LNCaP clone FGC (cell line): ENCODE measurements at regions not wholly inside any gene's neighbourhood (a gene's known extent, or its start where the extent isn't known, plus 50 kb on each side); places are given as distances from the start of the nearest gene placed in this dataset.

Experiments used
- DNase-seq: peaks from one replicate; pipeline ENCODE4 v3.0.0-alpha.2; 2011; ENCODE audit warnings: low read depth
- H3K4me3 ChIP-seq: 2 replicates; pipeline ENCODE4 v1.5.1; 2011; ENCODE audit warnings: mild to moderate bottlenecking, low read depth, low read length, control low read depth
- TF ChIP-seq, protein P1 (sequence below): IDR thresholded peaks from 2 replicates; pipeline ENCODE4 v1.5.1; 2012; ENCODE audit warnings: mild to moderate bottlenecking; ENCODE audit not compliant: control insufficient read depth, insufficient read depth; ENCODE audit errors: extremely low read depth

DNA sequence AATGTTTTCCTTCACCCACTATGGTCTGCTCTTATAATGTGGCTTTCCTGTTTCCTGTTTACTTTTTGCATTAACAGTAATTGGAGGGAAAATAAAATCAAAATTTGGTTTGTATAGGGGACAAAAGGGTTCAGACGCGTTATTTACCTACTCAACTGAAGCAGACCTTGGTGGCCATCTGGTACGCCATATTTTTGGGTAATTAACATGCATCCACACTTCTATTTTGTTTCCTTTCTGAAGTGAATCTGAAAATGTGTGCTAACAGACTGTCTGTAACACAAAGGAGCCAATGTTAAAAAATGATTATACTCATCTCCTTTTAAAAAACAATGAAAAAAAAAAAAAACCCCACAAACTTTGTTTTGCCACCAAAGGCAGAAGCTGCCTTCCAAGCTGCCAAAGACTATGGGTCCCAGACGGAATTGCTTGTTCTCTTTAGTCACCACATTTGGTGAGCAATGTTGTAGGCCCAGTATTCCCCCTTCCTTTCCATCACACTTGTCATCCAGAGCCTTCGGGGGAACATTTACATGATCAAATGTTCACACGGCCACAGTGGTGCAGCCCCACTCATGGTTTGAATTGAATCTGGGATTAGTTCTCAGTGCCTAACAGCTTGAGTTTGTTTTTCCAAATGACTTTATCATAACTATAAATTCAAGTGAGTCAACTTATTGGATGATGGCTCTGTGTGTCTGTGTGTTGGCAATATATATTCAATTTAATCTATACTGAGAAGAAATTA lies 323.7 kb upstream of the CD180 start:
- DNase-seq = no peak
- H3K4me3 ChIP-seq = no peak overlapping the region
- TF ChIP-seq, protein P1, sequence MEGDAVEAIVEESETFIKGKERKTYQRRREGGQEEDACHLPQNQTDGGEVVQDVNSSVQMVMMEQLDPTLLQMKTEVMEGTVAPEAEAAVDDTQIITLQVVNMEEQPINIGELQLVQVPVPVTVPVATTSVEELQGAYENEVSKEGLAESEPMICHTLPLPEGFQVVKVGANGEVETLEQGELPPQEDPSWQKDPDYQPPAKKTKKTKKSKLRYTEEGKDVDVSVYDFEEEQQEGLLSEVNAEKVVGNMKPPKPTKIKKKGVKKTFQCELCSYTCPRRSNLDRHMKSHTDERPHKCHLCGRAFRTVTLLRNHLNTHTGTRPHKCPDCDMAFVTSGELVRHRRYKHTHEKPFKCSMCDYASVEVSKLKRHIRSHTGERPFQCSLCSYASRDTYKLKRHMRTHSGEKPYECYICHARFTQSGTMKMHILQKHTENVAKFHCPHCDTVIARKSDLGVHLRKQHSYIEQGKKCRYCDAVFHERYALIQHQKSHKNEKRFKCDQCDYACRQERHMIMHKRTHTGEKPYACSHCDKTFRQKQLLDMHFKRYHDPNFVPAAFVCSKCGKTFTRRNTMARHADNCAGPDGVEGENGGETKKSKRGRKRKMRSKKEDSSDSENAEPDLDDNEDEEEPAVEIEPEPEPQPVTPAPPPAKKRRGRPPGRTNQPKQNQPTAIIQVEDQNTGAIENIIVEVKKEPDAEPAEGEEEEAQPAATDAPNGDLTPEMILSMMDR = no peak

DNA sequence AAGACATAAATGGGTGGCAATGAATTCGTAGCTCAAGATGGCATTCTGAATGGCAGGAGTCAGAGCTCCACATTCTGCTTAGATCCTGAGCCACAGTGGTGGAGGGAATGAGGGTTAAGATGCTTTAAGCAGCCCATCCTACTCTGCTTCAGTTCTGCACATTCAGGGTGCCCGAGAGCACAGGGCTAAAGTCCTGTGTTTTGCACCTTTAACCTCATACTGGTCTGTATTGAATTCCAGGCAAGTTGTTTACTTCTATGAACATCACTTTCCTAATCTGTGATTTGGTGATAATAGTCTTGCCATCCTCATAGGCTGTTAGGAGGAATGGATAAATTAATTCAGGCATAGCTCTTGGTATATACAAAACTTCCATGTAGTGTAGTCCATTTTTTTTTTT lies 321.6 kb upstream of the CD180 start:
- no peak for DNase-seq
- TF ChIP-seq, protein P1 = no peak
- no peak overlapping the region for H3K4me3 ChIP-seq

DNA sequence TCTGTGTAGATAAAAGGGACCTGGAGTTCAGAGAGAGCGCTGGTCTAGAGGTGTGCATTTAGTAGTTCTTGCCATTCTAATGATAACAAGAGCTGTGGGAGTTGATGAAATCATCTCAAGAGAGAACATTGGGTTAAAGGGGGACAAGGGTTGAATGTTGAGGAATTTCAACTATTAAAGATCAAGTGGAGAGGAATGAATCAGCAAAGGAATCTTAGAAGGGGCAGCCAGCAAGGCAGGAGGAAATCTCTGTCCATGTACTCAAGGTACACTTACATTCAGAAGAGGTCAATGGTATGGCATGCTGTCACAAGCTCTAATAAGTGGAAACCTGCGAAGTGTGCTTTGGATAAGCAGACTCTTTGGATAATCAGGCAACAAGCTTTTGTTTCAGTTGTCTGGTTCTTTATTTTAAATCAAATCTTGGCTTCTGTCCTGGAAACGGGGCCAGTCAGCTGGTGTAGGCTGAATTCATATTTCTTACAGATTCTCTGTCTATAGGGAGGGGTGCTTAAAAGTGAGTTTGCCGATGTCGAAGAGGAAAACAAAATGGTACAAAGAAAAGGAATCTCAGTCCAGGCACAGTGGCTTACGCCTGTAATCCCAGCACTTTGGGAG lies 320.5 kb upstream of the CD180 start:
- no peak for DNase-seq
- no peak overlapping the region for H3K4me3 ChIP-seq
- TF ChIP-seq, protein P1 = no peak

DNA sequence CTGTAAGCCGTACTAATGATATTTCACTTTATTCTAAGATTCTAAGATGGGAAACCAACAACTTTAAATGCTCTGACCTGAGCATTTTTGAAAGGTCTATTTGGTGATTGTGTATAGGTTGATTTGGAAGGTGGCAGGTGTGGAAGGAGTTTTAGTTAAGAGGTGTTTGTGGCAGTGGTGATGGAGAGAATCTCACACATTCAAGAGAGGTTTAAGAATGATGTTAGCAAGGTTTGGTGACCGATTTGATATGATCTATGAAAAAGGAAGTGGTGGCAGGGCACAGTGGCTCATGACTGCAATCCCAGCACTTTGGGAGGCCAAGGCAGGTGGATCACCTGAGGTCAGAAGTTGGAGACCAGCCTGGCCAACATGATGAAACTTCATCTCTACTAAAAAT lies 319.2 kb upstream of the CD180 start:
- TF ChIP-seq, protein P1 = no peak
- no peak for DNase-seq
- no peak overlapping the region for H3K4me3 ChIP-seq

DNA sequence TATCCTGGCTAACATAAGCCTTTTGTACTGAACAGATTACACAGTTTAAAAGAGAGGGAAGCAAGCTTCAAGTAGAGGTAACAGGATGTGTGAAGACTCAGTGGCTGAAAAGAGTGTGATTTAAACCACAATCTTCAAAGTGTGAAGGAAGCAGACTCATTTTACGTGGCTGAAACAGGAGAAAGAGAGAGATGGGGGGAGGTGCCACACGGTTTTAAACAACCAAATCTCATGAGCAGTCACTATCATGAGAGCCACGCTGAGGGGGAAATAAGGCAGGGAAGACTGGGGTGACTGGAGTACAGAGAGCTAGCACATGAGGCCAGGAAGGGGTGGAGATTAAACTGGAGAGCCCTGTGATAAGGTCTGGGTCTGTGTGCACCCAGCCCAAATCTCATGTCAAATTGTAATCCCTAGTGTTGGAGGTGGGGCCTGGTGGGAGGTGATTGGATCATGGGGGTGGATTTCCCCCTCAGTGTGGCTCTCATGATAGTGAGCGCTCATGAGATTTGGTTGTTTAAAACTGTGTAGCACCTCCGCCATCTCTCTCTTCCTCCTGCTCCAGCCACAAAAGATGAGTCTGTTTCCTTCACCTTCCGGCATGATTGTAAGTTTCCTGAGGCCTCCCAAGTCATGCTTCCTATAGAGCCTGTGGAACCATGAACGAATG lies 318.6 kb upstream of the CD180 start:
- TF ChIP-seq, protein P1 = no peak
- no peak for DNase-seq
- no peak overlapping the region for H3K4me3 ChIP-seq

DNA sequence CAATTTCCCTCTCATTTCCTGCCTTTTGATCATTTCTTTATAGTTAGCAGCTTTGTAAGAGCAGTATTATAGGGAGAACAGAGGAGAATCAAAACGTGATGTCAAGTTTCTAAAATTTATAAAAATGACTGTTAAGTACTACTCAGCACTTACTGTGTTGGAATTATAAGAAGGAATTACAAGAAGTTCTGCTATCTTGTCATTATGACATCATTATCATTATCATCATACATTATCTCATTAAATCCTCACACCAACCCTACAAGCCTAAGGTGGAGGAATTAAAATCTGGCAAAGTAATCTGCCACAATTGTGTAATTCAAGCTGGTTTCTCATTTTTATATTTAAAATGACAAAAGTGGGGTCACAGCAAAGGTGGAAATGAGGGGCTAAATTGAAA lies 316.2 kb upstream of the CD180 start:
- DNase-seq = no peak

More for the DNA sequence above, 316.2 kb upstream of the CD180 start:
- TF ChIP-seq, protein P1 = no peak
- H3K4me3 ChIP-seq = no peak overlapping the region
